K562 (cell line): ENCODE measurements at regions not wholly inside any gene's neighbourhood (a gene's known extent, or its start where the extent isn't known, plus 50 kb on each side); places are given as distances from the start of the nearest gene placed in this dataset.

Source experiments
- ARID3A ChIP-seq: IDR thresholded peaks from 2 replicates; pipeline ENCODE4 v1.6.1; 2012; ENCODE audit warnings: low read depth, low read length, improper control_type of control experiment, borderline replicate concordance
- CTCF ChIP-seq, 3 experiments: IDR thresholded peaks in 2 of 3; conservative IDR thresholded peaks in 1 of 3; 2 replicates each; pipeline ENCODE4 v1.5.1; 2011 to 2012; ENCODE audit warnings: low read length in 3 of 3, mild to moderate bottlenecking in 3 of 3, control low read depth in 2 of 3, improper control_type of control experiment in 1 of 3, inconsistent platforms in 1 of 3, low read depth in 1 of 3, mixed read lengths in 1 of 3, moderate library complexity in 1 of 3; ENCODE audit not compliant: insufficient read depth in 2 of 3
- DPF2 ChIP-seq: fragments of 450-650 bp; IDR thresholded peaks from 2 replicates; pipeline ENCODE4 v1.6.1; 2016
- HMG20B ChIP-seq: fragments of 250-450 bp; sonication (Bioruptor Pico); IDR thresholded peaks from 2 replicates; pipeline ENCODE4 v1.5.0; 2021; ENCODE audit warnings: mild to moderate bottlenecking
- HOMEZ ChIP-seq: fragments of 250-450 bp; sonication (Bioruptor Pico); IDR thresholded peaks from 2 replicates; pipeline ENCODE4 v1.4.0; 2020; ENCODE audit warnings: mild to moderate bottlenecking, moderate library complexity
- NCOA1 ChIP-seq: fragments of 450-650 bp; IDR thresholded peaks from 2 replicates; pipeline ENCODE4 v1.6.1; 2016; ENCODE audit warnings: low read depth
- NKRF ChIP-seq: fragments of 450-650 bp; IDR thresholded peaks from 2 replicates; pipeline ENCODE4 v1.6.1; 2016; ENCODE audit warnings: borderline replicate concordance
- POLR2A ChIP-seq: fragments of 450-650 bp; conservative IDR thresholded peaks from 2 replicates; pipeline ENCODE4 v1.6.1; 2016
- POLR2AphosphoS2 ChIP-seq: IDR thresholded peaks from 2 replicates; pipeline ENCODE4 v1.6.1; 2012; ENCODE audit warnings: low read length, improper control_type of control experiment
- RNF2 ChIP-seq: sonication (generic); IDR thresholded peaks from 2 replicates; pipeline ENCODE4 v1.6.1; 2016
- TCF7 ChIP-seq: sonication (generic); IDR thresholded peaks from 2 replicates; pipeline ENCODE4 v1.6.1; 2016; ENCODE audit warnings: antibody characterized with exemption, borderline replicate concordance
- YY1 ChIP-seq, 3 experiments: IDR thresholded peaks; 2 replicates each; pipeline ENCODE4 v1.6.1; 2011; ENCODE audit warnings: low read length in 2 of 3, mild to moderate bottlenecking in 2 of 3, moderate library complexity in 2 of 3, borderline replicate concordance in 1 of 3, control low read depth in 1 of 3, low read depth in 1 of 3; ENCODE audit not compliant: insufficient read depth in 3 of 3, insufficient replicate concordance in 2 of 3, control insufficient read depth in 1 of 3, insufficient read length in 1 of 3; ENCODE audit errors: extremely low read depth in 1 of 3
- ZNF561 ChIP-seq: fragments of 450-650 bp; formaldehyde crosslinking; conservative IDR thresholded peaks from 2 replicates; pipeline ENCODE4 v1.4.0; 2020; ENCODE audit warnings: mild to moderate bottlenecking, moderate library complexity
- ZNF609 ChIP-seq: sonication (generic); formaldehyde crosslinking; IDR thresholded peaks from 2 replicates; pipeline ENCODE4 v1.8.1; 2023; ENCODE audit warnings: missing genetic modification reagents, mild to moderate bottlenecking, borderline replicate concordance

- TF ChIP-seq RNF2 = no peak
- TF ChIP-seq NCOA1 = no peak
- TF ChIP-seq NKRF = no peak
- no peak for TF ChIP-seq TCF7
- TF ChIP-seq DPF2 = no peak
- no peak for TF ChIP-seq YY1 (IDR thresholded peaks at IDR 0.05; ENCODE audit: borderline replicate concordance in 1 of 3, control insufficient read depth in 1 of 3, extremely low read depth in 1 of 3, insufficient read depth in 3 of 3, insufficient read length in 1 of 3, insufficient replicate concordance in 2 of 3, low read depth in 1 of 3, low read length in 2 of 3)
- no peak for TF ChIP-seq HMG20B
- no peak for TF ChIP-seq ARID3A
- TF ChIP-seq POLR2A = no peak
- TF ChIP-seq POLR2AphosphoS2 = no peak
- no peak for TF ChIP-seq HOMEZ
- TF ChIP-seq ZNF609 (CRISPR knock-in tag) = no peak
- no peak for TF ChIP-seq CTCF (IDR thresholded peaks at IDR 0.05 in 2 of 3, conservative IDR thresholded peaks at IDR 0.05 in 1 of 3; ENCODE audit: insufficient read depth in 2 of 3, low read depth in 1 of 3, low read length in 3 of 3)
- no peak for TF ChIP-seq ZNF561 (CRISPR knock-in tag)
Observed at GRCh38 chr6:80725156-80725930, 618.9 kb downstream of the BCKDHB start.
